Gastrocnemius medialis (tissue), 4 donors: ENCODE measurements at regions not wholly inside any gene's neighbourhood (a gene's known extent, or its start where the extent isn't known, plus 50 kb on each side); places are given as distances from the start of the nearest gene placed in this dataset.

Experiments used
- POLR2A ChIP-seq, 2 donors: fragments of 450-650 bp; IDR thresholded peaks; one replicate each; pipeline ENCODE4 v1.6.1; 2017; ENCODE audit warnings: antibody characterized with exemption in 2 of 2, mild to moderate bottlenecking in 2 of 2, moderate library complexity in 2 of 2
- TF ChIP-seq, protein P1 (sequence below), 5 experiments: fragments of 450-650 bp in 3 of 5; fragments of 200-600 bp in 2 of 5; sonication (generic) in 2 of 5; IDR thresholded peaks in 4 of 5; conservative IDR thresholded peaks in 1 of 5; 1 replicate in 4 of 5; 2 replicates in 1 of 5; pipeline ENCODE4 v1.5.1; 2016 to 2019; ENCODE audit warnings: antibody characterized with exemption in 5 of 5, mild to moderate bottlenecking in 3 of 5, moderate library complexity in 3 of 5

DNA sequence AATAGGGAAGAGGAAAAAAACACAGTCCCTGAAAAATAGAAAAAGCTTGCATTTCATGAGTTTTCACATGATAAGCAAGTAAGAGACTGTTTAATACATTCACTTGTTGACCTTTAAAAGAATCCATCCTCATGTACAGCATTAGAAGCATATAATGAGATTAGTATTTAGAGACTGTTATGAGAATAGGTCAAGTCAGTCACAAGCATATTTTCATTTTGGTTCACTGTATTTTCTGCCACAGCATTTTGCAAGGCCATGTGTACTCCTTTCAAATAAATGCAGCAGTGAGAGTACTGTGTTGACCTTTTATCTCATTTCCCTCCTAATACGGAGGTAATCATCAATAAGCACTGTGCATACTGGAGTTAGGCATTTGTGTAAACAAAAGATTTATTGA is 162.2 kb upstream of the SETMAR start:
- TF ChIP-seq, protein P1, sequence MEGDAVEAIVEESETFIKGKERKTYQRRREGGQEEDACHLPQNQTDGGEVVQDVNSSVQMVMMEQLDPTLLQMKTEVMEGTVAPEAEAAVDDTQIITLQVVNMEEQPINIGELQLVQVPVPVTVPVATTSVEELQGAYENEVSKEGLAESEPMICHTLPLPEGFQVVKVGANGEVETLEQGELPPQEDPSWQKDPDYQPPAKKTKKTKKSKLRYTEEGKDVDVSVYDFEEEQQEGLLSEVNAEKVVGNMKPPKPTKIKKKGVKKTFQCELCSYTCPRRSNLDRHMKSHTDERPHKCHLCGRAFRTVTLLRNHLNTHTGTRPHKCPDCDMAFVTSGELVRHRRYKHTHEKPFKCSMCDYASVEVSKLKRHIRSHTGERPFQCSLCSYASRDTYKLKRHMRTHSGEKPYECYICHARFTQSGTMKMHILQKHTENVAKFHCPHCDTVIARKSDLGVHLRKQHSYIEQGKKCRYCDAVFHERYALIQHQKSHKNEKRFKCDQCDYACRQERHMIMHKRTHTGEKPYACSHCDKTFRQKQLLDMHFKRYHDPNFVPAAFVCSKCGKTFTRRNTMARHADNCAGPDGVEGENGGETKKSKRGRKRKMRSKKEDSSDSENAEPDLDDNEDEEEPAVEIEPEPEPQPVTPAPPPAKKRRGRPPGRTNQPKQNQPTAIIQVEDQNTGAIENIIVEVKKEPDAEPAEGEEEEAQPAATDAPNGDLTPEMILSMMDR (IDR thresholded peaks at IDR 0.05 in 4 of 5, conservative IDR thresholded peaks at IDR 0.05 in 1 of 5) = no peak
- TF ChIP-seq POLR2A (IDR thresholded peaks at IDR 0.05) = no peak
